ENCODE measurements at regions not wholly inside any gene's neighbourhood (a gene's known extent, or its start where the extent isn't known, plus 50 kb on each side); places are given as distances from the start of the nearest gene placed in this dataset.

- DNase-seq (ENCODE audit: extremely low read depth, low read depth): no peak
- TF ChIP-seq, protein P1, sequence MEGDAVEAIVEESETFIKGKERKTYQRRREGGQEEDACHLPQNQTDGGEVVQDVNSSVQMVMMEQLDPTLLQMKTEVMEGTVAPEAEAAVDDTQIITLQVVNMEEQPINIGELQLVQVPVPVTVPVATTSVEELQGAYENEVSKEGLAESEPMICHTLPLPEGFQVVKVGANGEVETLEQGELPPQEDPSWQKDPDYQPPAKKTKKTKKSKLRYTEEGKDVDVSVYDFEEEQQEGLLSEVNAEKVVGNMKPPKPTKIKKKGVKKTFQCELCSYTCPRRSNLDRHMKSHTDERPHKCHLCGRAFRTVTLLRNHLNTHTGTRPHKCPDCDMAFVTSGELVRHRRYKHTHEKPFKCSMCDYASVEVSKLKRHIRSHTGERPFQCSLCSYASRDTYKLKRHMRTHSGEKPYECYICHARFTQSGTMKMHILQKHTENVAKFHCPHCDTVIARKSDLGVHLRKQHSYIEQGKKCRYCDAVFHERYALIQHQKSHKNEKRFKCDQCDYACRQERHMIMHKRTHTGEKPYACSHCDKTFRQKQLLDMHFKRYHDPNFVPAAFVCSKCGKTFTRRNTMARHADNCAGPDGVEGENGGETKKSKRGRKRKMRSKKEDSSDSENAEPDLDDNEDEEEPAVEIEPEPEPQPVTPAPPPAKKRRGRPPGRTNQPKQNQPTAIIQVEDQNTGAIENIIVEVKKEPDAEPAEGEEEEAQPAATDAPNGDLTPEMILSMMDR (IDR thresholded peaks at IDR 0.05; ENCODE audit: low read depth, low read length, missing control alignments): no peak
Observed at GRCh38 chr2:209324281-209324680, 99.6 kb upstream of the MAP2 start.

DNA sequence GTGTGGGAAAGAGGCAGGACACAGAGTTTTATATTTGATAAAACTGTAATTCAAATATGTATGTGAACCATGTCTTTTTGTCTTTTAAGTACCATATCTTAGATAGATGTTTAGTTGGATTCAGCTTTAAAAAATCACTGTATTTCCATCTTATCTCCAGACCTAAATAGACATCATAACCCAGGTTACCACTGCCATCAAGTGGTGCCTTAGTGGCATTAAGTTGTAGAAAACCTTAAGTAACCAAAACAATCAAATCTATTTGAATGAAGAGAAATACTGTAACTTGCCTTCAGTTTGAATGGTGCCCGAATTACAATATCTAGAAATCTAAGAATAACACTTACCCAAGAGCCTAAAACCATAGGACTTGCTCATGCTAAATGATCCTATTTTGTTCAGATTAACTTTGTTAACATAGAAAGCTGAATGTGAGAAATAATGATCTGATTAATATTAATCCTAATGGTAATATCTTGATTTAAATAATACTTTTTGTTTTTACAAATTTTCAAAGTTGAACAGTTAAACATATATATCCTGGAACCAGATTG is 92.5 kb upstream of the MAP2 start:
- peak; percentile 1 for DNase-seq (ENCODE audit: extremely low read depth, low read depth)
- H3K4me3 ChIP-seq (replicated peaks; ENCODE audit: low read depth, low read length): no peak overlapping the region
- TF ChIP-seq, protein P1 (IDR thresholded peaks at IDR 0.05; ENCODE audit: low read depth, low read length, missing control alignments): peak; percentile 17

More at GRCh38 chr2:209324281-209324680, 99.6 kb upstream of the MAP2 start:
- no peak overlapping the region for H3K4me3 ChIP-seq (replicated peaks; ENCODE audit: low read depth, low read length)

DNA sequence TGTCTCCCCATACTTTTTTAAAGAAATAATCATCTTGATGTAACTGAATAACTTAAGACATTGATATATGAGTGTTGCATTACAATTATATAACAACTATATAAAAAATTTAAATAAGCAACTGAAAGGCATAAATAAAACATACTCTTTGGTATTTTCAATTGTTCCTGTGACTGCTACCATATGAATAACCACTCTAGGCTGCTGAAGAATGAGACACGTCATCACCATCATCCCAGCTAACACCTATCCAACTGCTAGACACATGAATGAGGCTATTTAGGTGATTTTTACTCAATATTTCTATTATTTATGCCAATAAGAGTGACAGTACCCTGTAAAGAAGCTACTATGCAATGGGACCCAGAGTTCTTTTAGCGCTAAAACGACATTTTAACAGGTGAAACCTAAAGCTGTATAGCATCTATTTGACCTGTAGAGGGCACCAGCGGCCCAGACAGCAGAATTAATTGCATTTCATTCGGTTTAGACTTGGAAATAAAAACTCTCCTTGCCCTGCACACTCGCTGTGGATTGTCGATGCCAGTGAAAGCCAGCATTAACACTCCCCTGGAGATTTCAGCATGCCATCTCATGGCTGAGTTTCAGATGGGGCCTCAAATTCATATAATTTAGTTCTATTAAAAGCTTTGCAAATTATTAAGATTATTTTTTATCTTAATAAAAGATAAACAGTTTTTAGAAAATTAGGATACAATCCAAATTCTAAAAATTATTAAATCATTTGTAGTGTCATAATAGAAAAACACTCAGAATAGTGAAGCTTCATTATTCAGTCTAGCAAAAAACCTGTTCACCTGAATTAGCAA is 89.4 kb upstream of the MAP2 start:
- peak; percentile 24 for DNase-seq (ENCODE audit: extremely low read depth, low read depth)
- TF ChIP-seq, protein P1 (IDR thresholded peaks at IDR 0.05; ENCODE audit: low read depth, low read length, missing control alignments): peak; percentile 78
- H3K4me3 ChIP-seq (replicated peaks; ENCODE audit: low read depth, low read length): no peak overlapping the region

DNA sequence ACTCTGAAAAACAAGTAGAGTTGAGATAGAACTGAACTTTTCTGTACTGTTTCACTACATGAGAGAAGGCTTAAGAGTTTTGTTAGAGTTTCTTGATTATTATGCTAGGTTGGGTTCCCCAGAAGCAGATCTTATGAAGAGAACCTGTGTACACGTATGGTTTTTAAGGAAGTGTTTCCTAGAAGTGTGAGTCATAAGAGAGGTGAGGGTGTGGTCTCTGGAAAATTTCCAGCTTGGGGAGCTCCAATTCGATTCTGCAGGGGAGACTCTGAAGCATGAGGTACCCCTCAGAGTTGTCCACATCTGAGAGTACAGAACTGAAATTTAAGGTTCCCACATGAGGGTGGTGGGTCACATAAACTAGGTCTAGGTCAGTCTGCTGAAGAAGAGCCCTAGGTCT is 83.3 kb upstream of the MAP2 start:
- no peak for DNase-seq (ENCODE audit: extremely low read depth, low read depth)
- H3K4me3 ChIP-seq (replicated peaks; ENCODE audit: low read depth, low read length): no peak overlapping the region
- TF ChIP-seq, protein P1 (IDR thresholded peaks at IDR 0.05; ENCODE audit: low read depth, low read length, missing control alignments): no peak

DNA sequence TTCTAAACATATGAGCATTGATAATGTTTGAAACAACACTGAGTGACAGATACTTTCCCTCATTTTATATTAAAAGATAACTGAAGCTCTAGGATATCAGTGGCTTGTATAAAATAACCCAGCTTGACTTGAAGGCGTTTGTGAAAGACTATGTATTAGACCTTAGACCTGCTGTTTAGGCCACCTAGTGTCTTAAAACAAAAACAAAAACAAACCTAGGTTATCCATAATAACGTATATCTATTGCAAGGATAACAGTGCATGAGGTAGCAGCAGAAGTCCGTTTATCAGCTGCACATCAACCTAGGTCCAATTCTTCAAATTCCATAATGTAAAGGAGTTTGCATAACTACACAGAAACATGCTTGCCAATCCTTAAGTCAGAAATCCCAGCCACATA is 79.5 kb upstream of the MAP2 start:
- TF ChIP-seq, protein P1 (IDR thresholded peaks at IDR 0.05; ENCODE audit: low read depth, low read length, missing control alignments): no peak
- no peak overlapping the region for H3K4me3 ChIP-seq (replicated peaks; ENCODE audit: low read depth, low read length)
- no peak for DNase-seq (ENCODE audit: extremely low read depth, low read depth)

- no peak overlapping the region for H3K4me3 ChIP-seq (replicated peaks; ENCODE audit: low read depth, low read length)
- DNase-seq (ENCODE audit: extremely low read depth, low read depth): no peak
- TF ChIP-seq, protein P1 (IDR thresholded peaks at IDR 0.05; ENCODE audit: low read depth, low read length, missing control alignments): no peak
Observed at GRCh38 chr2:209348433-209348832, 75.4 kb upstream of the MAP2 start.
